ENCODE measurements at regions not wholly inside any gene's neighbourhood (a gene's known extent, or its start where the extent isn't known, plus 50 kb on each side); places are given as distances from the start of the nearest gene placed in this dataset.

- no peak for TF ChIP-seq POU2F2 (IDR thresholded peaks at IDR 0.05; ENCODE audit: low read depth, low read length)
- TF ChIP-seq POLR2A (IDR thresholded peaks at IDR 0.05; ENCODE audit: low read depth, low read length) = no peak
Observed at GRCh38 chr4:162245051-162245450, 81.3 kb upstream of the FSTL5 start.

Measured in GM12891 (cell line).